Retina (tissue), 1 donor: ENCODE measurements at regions not wholly inside any gene's neighbourhood (a gene's known extent, or its start where the extent isn't known, plus 50 kb on each side); places are given as distances from the start of the nearest gene placed in this dataset.

Source experiments
- DNase-seq: peaks from one replicate; pipeline ENCODE4 v3.0.0-alpha.2; 2016

GRCh38 chr18:21997207-21998143, 171.9 kb upstream of the GATA6 start:
- peak; percentile 47 for DNase-seq

- no peak for DNase-seq
These were observed 170.9 kb upstream of the GATA6 start for GRCh38 chr18:21998486-21998885.

GRCh38 chr18:22001912-22002487, 167.4 kb upstream of the GATA6 start:
- DNase-seq: no peak

GRCh38 chr18:22005191-22005841, 164.1 kb upstream of the GATA6 start:
- DNase-seq: peak; percentile 45

- no peak for DNase-seq
These were observed 162.9 kb upstream of the GATA6 start for GRCh38 chr18:22006458-22006857.

GRCh38 chr18:22009242-22009641, 160.1 kb upstream of the GATA6 start:
- no peak for DNase-seq

- DNase-seq: no peak
These were observed 155.4 kb upstream of the GATA6 start for GRCh38 chr18:22013993-22014392.

- DNase-seq: no peak
These were observed 154.2 kb upstream of the GATA6 start for GRCh38 chr18:22015156-22015555.

- no peak for DNase-seq
These were observed 151.0 kb upstream of the GATA6 start for GRCh38 chr18:22018366-22018765.

GRCh38 chr18:22019193-22019592, 150.2 kb upstream of the GATA6 start:
- DNase-seq: no peak

- DNase-seq: no peak
These were observed 149.1 kb upstream of the GATA6 start for GRCh38 chr18:22020127-22020866.

- no peak for DNase-seq
These were observed 148.5 kb upstream of the GATA6 start for GRCh38 chr18:22020867-22021370.

- DNase-seq: no peak
These were observed 147.7 kb upstream of the GATA6 start for GRCh38 chr18:22021701-22022100.

- DNase-seq: no peak
These were observed 144.5 kb upstream of the GATA6 start for GRCh38 chr18:22024924-22025323.

- peak; percentile 51 for DNase-seq
These were observed 143.0 kb upstream of the GATA6 start for GRCh38 chr18:22026362-22026761.

GRCh38 chr18:22026889-22027288, 142.5 kb upstream of the GATA6 start:
- DNase-seq: no peak

- no peak for DNase-seq
These were observed 137.8 kb upstream of the GATA6 start for GRCh38 chr18:22031611-22032010.

- DNase-seq: no peak
These were observed 136.9 kb upstream of the GATA6 start for GRCh38 chr18:22032392-22032961.

GRCh38 chr18:22033085-22033484, 136.3 kb upstream of the GATA6 start:
- no peak for DNase-seq

GRCh38 chr18:22034276-22034675, 135.1 kb upstream of the GATA6 start:
- DNase-seq: no peak

- no peak for DNase-seq
These were observed 128.9 kb upstream of the GATA6 start for GRCh38 chr18:22040533-22040932.

GRCh38 chr18:22043837-22044236, 125.6 kb upstream of the GATA6 start:
- no peak for DNase-seq
